Stomach (tissue), 4 donors: ENCODE measurements at regions not wholly inside any gene's neighbourhood (a gene's known extent, or its start where the extent isn't known, plus 50 kb on each side); places are given as distances from the start of the nearest gene placed in this dataset.

Experiments used
- CTCF ChIP-seq, 7 experiments: fragments of 450-650 bp in 4 of 7; fragments of 200-600 bp in 3 of 7; sonication (generic) in 3 of 7; IDR thresholded peaks; one replicate each; pipeline ENCODE4 v1.5.1; 2016 to 2019; ENCODE audit warnings: antibody characterized with exemption in 7 of 7, control low read depth in 2 of 7, mild to moderate bottlenecking in 1 of 7
- POLR2AphosphoS5 ChIP-seq, 3 donors: sonication (generic); formaldehyde crosslinking; IDR thresholded peaks; one replicate each; pipeline ENCODE4 v1.6.1; 2016; ENCODE audit warnings: antibody characterized with exemption in 3 of 3

GRCh38 chr3:144948711-144949110, 977.1 kb downstream of the DIPK2A start:
- TF ChIP-seq CTCF (IDR thresholded peaks at IDR 0.05) (no peak), POLR2AphosphoS5 (IDR thresholded peaks at IDR 0.05) (no peak)
